ENCODE measurements at regions not wholly inside any gene's neighbourhood (a gene's known extent, or its start where the extent isn't known, plus 50 kb on each side); places are given as distances from the start of the nearest gene placed in this dataset.

DNA sequence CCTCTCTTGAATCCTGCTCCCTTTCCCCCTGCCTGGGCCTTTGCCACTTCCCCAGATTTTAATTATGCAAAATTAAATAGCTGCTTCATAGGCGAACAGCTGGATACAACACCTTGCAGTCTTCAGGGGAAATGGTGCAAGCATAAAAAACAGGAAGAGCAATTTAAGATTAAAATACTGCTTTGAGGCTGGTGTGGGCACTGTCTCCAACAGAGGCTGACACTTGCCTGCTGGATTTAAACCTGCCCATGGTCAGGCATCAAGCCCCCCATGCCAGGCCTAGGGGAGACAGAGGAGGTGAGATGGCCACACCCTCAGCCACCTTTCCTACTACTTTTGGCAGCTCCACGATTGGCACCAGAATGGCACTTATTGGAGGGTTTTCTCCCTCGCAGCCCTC is 110.1 kb upstream of the DIO3 start:
- no peaks in the 10 kb centered on the region for H3K9me3 ChIP-seq (ENCODE audit: control insufficient read depth, low read length)
- no peaks in the 10 kb centered on the region for H3K36me3 ChIP-seq (ENCODE audit: control insufficient read depth, insufficient read depth, low read length, severe bottlenecking)
- no peak overlapping the region for H3K9ac ChIP-seq (ENCODE audit: low read length)
- no peak for DNase-seq (ENCODE audit: low read depth)
- H3K4me3 ChIP-seq (ENCODE audit: low read length), result no peak overlapping the region
- H3K27me3 ChIP-seq (replicated peaks; ENCODE audit: control insufficient read depth, insufficient read depth, low read length), result peaks cover 47% of the 10 kb centered on the region
- no peaks in the 10 kb centered on the region for H3K4me1 ChIP-seq (ENCODE audit: control insufficient read depth, insufficient read depth, low read length)

GRCh38 chr14:101453225-101453624 is 108.1 kb upstream of the DIO3 start:
- no peak for DNase-seq (ENCODE audit: low read depth)
- no peak overlapping the region for H3K9ac ChIP-seq (ENCODE audit: low read length)
- H3K36me3 ChIP-seq (ENCODE audit: control insufficient read depth, insufficient read depth, low read length, severe bottlenecking), result no peaks in the 10 kb centered on the region
- H3K27me3 ChIP-seq (replicated peaks; ENCODE audit: control insufficient read depth, insufficient read depth, low read length), result peaks cover 52% of the 10 kb centered on the region
- H3K9me3 ChIP-seq (ENCODE audit: control insufficient read depth, low read length), result peaks cover 4% of the 10 kb centered on the region
- no peak overlapping the region for H3K4me3 ChIP-seq (ENCODE audit: low read length)
- H3K4me1 ChIP-seq (ENCODE audit: control insufficient read depth, insufficient read depth, low read length), result no peaks in the 10 kb centered on the region

- H3K4me3 ChIP-seq (ENCODE audit: low read length), result no peak overlapping the region
- peaks cover 47% of the 10 kb centered on the region for H3K27me3 ChIP-seq (replicated peaks; ENCODE audit: control insufficient read depth, insufficient read depth, low read length)
- H3K9me3 ChIP-seq (ENCODE audit: control insufficient read depth, low read length), result peaks cover 4% of the 10 kb centered on the region
- no peak overlapping the region for H3K9ac ChIP-seq (ENCODE audit: low read length)
- DNase-seq (ENCODE audit: low read depth), result no peak
- no peaks in the 10 kb centered on the region for H3K4me1 ChIP-seq (ENCODE audit: control insufficient read depth, insufficient read depth, low read length)
- H3K36me3 ChIP-seq (ENCODE audit: control insufficient read depth, insufficient read depth, low read length, severe bottlenecking), result no peaks in the 10 kb centered on the region
Measured at GRCh38 chr14:101454229-101454628, 107.1 kb upstream of the DIO3 start.

DNA sequence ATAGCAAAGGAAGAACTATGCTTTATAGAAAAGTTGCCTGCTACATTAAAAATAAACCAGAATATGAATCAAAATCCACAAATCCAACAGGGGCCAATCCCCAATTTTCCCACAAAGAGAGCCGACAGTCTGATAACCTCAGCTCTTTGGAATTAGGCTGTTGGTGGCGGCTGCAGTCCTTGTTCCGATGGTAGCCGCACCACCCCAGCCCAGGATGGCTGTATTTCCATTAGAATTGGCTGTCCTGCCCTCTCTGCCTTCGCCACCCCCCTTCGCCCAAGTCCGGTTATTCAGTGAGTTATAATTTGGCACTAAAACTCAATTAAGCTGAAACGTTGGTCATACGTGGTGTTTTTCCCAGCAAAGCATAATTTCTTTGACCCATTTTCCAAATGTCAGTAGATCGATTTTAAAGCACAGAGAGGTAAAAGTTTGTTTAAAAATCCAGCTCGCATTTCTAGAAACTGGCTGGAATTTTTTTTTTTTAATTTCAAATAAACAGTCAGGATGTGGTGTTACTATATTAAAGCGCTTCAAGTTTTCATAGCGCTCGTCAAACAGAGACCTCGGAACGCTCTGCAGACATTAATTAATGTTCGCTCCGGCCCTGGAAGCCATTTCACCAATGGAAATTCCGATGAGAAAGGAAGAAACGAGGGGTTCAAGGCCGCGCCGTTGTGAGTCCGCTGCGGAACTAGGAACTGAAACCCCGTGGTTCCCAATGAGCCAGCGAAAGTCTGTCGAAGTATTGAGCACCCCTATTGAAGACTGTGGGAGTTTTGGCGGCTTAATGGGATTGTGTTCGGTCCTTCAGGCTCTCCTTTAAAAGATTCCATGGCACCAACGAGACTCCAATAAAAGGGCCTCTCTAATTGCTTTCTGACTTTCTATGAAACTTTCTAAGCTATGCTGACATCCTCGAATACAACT is 104.8 kb upstream of the DIO3 start:
- H3K4me3 ChIP-seq (ENCODE audit: low read length), result no peak overlapping the region
- DNase-seq (ENCODE audit: low read depth), result no peak
- peaks cover 4% of the 10 kb centered on the region for H3K9me3 ChIP-seq (ENCODE audit: control insufficient read depth, low read length)
- H3K9ac ChIP-seq (ENCODE audit: low read length), result no peak overlapping the region
- no peaks in the 10 kb centered on the region for H3K4me1 ChIP-seq (ENCODE audit: control insufficient read depth, insufficient read depth, low read length)
- no peaks in the 10 kb centered on the region for H3K36me3 ChIP-seq (ENCODE audit: control insufficient read depth, insufficient read depth, low read length, severe bottlenecking)
- peaks cover 32% of the 10 kb centered on the region for H3K27me3 ChIP-seq (replicated peaks; ENCODE audit: control insufficient read depth, insufficient read depth, low read length)

DNA sequence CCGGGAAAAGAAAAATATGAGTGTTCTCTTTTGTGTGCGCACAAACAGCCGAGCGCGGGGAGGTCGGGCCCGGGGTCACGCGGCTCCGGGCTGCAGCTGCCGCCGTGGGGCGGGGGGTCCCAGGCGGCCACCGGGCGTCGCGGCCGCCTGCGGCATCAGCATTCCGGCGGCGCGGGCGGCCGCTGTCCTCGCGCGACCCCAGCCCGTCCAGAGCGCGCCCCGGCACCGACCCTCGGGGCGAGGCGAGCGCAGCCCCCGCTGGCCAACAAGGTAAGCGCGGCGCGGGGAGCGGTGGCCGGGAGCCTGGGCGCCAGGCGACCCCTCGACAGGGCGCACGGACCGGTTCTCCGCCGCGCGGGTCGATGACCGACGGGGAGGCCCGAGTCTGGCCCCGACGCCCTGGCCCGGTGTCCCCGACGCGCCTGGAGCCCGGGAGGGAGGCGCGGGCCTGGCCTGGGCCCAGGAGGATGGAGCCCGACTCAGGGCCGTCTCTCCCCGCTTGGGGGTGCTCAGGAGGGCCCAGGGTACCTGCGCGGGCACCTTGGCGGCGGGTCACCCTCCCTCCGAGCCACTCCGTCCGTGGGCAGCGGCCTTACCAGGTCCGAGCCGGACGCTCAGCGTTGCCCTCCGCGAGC is 103.9 kb upstream of the DIO3 start:
- no peak for DNase-seq (ENCODE audit: low read depth)
- no peak overlapping the region for H3K4me3 ChIP-seq (ENCODE audit: low read length)

DNA sequence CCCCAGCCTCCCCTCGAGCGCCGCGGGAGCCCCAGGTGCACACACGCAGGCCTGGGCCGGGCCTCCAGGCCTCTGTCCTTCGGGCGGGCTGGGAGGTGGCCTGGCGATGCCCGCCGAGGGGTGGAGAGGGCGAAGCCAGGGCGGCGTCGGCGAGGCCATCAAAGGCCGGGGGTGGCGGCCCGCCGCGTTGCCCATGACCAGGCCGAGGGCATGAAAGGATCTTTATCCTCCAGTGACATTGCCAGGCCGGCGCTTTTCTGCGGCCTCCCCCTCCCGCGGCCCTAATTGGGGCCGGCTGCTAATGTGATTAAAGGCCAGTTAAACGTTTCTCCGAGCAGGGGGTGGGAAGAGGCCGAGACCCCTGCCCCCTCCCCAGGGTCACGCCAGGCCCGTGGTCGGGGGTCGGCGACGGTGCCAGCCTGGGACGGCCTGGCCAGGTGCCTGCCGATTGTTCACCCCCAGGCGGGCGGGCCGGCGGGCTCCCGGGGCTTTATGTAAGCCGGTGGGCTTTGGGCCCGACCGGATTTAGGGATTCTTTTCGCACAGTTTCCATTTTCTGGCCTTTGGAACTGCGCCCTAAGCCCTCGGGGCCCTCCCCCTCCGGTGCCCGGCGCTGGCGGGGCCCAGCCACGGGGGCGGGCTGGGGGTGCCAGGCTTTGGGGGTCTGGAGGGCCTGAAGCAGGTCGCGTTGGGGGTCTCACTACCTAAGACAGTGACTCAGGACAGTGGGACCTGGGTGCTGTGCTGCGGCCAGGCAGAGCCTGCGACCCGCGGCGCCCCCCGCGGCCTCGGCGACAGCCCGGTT is 103.2 kb upstream of the DIO3 start:
- Histone ChIP-seq H3K9ac (ENCODE audit: low read length) (no peak overlapping the region), H3K9me3 (ENCODE audit: control insufficient read depth, low read length) (peaks cover 4% of the 10 kb centered on the region), H3K36me3 (ENCODE audit: control insufficient read depth, insufficient read depth, low read length, severe bottlenecking) (no peaks in the 10 kb centered on the region), H3K4me3 (ENCODE audit: low read length) (no peak overlapping the region), H3K4me1 (ENCODE audit: control insufficient read depth, insufficient read depth, low read length) (no peaks in the 10 kb centered on the region), H3K27me3 (replicated peaks; ENCODE audit: control insufficient read depth, insufficient read depth, low read length) (peaks cover 29% of the 10 kb centered on the region)
- DNase-seq (ENCODE audit: low read depth), result no peak

More for the DNA sequence above, 103.9 kb upstream of the DIO3 start:
- Histone ChIP-seq H3K36me3 (ENCODE audit: control insufficient read depth, insufficient read depth, low read length, severe bottlenecking) (no peaks in the 10 kb centered on the region), H3K9ac (ENCODE audit: low read length) (no peak overlapping the region), H3K27me3 (replicated peaks; ENCODE audit: control insufficient read depth, insufficient read depth, low read length) (peaks cover 29% of the 10 kb centered on the region), H3K9me3 (ENCODE audit: control insufficient read depth, low read length) (peaks cover 4% of the 10 kb centered on the region), H3K4me1 (ENCODE audit: control insufficient read depth, insufficient read depth, low read length) (no peaks in the 10 kb centered on the region)

DNA sequence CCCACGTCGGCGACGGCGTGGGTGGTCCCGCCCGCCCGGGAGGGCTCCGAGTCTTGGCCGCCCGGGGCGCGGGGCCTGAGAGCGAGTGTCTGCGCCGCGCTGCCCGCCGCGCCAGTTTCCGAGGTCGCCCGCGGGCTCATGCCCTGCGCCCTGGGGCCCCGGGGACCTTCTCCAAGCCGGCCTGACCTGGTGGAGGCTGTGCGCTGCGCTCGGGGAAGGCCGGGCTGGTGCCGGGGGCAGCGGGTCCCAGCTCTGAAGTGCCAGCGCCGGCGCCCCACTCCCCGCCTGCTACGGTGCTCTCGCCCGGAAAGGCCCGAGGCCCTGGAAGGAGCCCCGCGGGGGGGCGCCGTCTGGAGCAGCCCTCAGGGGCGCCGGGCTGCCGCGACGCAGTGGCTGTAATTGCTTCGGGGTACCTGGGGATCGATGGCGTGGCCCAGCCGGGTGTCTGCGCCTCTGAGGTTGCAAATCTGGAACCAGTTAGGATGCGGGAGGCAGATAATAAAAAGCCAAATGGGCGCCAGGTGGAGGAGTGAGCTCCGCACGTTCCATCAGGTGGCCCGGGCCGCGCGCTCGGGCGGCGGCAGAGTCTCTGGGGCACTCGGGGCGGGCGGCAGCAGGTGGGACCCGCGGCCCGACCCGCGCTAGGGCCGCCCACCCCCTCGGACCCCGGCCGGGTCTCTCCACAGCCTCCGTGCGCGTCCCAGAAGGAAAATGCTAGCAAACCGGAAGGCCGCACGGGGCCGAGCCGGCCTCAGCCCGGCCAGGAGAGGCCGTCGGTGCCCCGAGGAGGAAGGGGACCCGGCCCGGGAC is 102.3 kb upstream of the DIO3 start:
- no peak for DNase-seq (ENCODE audit: low read depth)
- Histone ChIP-seq H3K9me3 (ENCODE audit: control insufficient read depth, low read length) (peaks cover 4% of the 10 kb centered on the region), H3K9ac (ENCODE audit: low read length) (no peak overlapping the region), H3K36me3 (ENCODE audit: control insufficient read depth, insufficient read depth, low read length, severe bottlenecking) (no peaks in the 10 kb centered on the region), H3K4me3 (ENCODE audit: low read length) (no peak overlapping the region), H3K4me1 (ENCODE audit: control insufficient read depth, insufficient read depth, low read length) (no peaks in the 10 kb centered on the region), H3K27me3 (replicated peaks; ENCODE audit: control insufficient read depth, insufficient read depth, low read length) (peaks cover 26% of the 10 kb centered on the region)

GRCh38 chr14:101459551-101459900 is 101.8 kb upstream of the DIO3 start:
- peaks cover 27% of the 10 kb centered on the region for H3K27me3 ChIP-seq (replicated peaks; ENCODE audit: control insufficient read depth, insufficient read depth, low read length)
- no peak overlapping the region for H3K4me3 ChIP-seq (ENCODE audit: low read length)

DNA sequence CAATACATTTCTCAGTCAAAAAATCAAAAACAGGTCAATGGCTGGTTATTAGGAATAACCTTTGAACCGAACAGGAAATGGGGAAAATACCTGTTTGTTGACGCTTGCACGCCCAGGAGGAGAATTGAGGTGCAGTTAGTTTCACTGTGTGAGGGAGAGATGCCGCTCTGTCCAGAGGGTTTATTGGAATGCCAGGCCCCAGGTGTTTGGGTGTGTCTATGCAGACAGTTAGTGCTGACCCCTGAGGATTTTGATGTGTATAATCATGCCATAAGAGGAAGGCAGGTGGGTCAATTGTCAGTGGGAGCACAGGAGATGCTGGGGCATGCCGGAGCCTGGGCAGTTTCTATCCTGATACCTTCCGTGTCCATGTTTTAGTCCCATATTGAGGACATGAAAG is 100.8 kb upstream of the DIO3 start:
- H3K4me3 ChIP-seq (ENCODE audit: low read length), result no peak overlapping the region
- H3K9me3 ChIP-seq (ENCODE audit: control insufficient read depth, low read length), result peaks cover 4% of the 10 kb centered on the region
- no peak overlapping the region for H3K9ac ChIP-seq (ENCODE audit: low read length)
- peaks cover 31% of the 10 kb centered on the region for H3K27me3 ChIP-seq (replicated peaks; ENCODE audit: control insufficient read depth, insufficient read depth, low read length)
- DNase-seq (ENCODE audit: low read depth), result no peak
- no peaks in the 10 kb centered on the region for H3K4me1 ChIP-seq (ENCODE audit: control insufficient read depth, insufficient read depth, low read length)
- no peaks in the 10 kb centered on the region for H3K36me3 ChIP-seq (ENCODE audit: control insufficient read depth, insufficient read depth, low read length, severe bottlenecking)

More at GRCh38 chr14:101459551-101459900, 101.8 kb upstream of the DIO3 start:
- peaks cover 4% of the 10 kb centered on the region for H3K9me3 ChIP-seq (ENCODE audit: control insufficient read depth, low read length)
- no peak overlapping the region for H3K9ac ChIP-seq (ENCODE audit: low read length)
- DNase-seq (ENCODE audit: low read depth), result no peak
- H3K4me1 ChIP-seq (ENCODE audit: control insufficient read depth, insufficient read depth, low read length), result no peaks in the 10 kb centered on the region
- H3K36me3 ChIP-seq (ENCODE audit: control insufficient read depth, insufficient read depth, low read length, severe bottlenecking), result no peaks in the 10 kb centered on the region

DNA sequence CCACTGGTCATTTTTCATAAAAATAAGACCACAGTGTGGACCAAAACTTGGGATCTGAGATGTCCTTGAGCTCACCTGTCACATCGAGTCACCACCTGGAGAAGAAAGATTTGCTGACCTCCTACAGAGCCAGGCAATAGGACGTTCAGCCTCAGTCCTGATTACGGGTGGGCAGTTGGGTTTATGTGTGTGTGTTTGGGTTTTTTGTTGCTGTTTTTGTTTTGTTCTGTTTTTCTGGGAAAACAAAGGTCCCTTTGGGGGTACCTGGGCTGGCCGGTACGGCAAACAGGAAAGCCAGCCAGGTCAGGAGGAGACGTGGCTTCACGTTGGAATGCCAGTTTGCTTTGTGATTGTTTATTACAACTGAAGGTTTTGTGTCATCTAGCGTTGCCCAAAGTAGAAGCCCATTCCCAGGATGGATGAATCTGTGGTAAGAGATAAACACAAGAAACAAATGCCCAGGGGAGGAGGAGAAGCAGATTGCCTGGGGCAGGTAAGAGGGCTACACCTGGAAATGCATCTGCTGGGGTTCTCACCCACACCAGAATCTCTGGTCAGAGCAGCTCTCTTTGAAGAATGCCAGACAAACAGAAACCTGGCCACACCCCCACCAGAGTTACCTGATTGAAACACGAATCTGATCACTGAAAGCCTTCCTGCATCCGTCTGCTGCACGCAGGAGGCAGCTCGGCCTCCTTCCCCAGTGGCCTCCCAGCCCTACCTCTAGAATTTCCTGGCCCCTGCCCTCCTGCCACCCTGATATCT is 100.1 kb upstream of the DIO3 start:
- Histone ChIP-seq H3K36me3 (ENCODE audit: control insufficient read depth, insufficient read depth, low read length, severe bottlenecking) (no peaks in the 10 kb centered on the region), H3K9ac (ENCODE audit: low read length) (no peak overlapping the region), H3K27me3 (replicated peaks; ENCODE audit: control insufficient read depth, insufficient read depth, low read length) (peaks cover 34% of the 10 kb centered on the region), H3K4me3 (ENCODE audit: low read length) (no peak overlapping the region), H3K9me3 (ENCODE audit: control insufficient read depth, low read length) (peaks cover 4% of the 10 kb centered on the region), H3K4me1 (ENCODE audit: control insufficient read depth, insufficient read depth, low read length) (no peaks in the 10 kb centered on the region)
- no peak for DNase-seq (ENCODE audit: low read depth)

Data from adipocyte (in vitro differentiated cells).